GM06990 (cell line): ENCODE measurements at regions not wholly inside any gene's neighbourhood (a gene's known extent, or its start where the extent isn't known, plus 50 kb on each side); places are given as distances from the start of the nearest gene placed in this dataset.

Source experiments
- DNase-seq: peaks from one replicate; pipeline ENCODE4 v3.0.0-alpha.2; 2011; ENCODE audit not compliant: insufficient read length; ENCODE audit errors: extremely low read depth
- H3K27me3 ChIP-seq: replicated peaks from 2 replicates; pipeline ENCODE4 v1.6.0; 2011; ENCODE audit warnings: low read length; ENCODE audit not compliant: control insufficient read depth, insufficient read depth
- H3K36me3 ChIP-seq: 2 replicates; pipeline ENCODE4 v1.5.1; 2011; ENCODE audit warnings: low read length; ENCODE audit not compliant: control insufficient read depth, insufficient read depth
- H3K4me3 ChIP-seq: replicated peaks from 2 replicates; pipeline ENCODE4 v1.5.1; 2011; ENCODE audit warnings: low read depth, mild to moderate bottlenecking, control low read depth, low read length
- TF ChIP-seq, protein P1 (sequence below): IDR thresholded peaks from 2 replicates; pipeline ENCODE4 v1.5.1; 2011; ENCODE audit warnings: low read length, control low read depth, mild to moderate bottlenecking, inconsistent platforms; ENCODE audit not compliant: insufficient read depth, poor library complexity, severe bottlenecking

- no peak for DNase-seq
- no peak overlapping the region for H3K4me3 ChIP-seq
Observed at GRCh38 chr10:121078036-121078435, 226.9 kb downstream of the WDR11 start.

GRCh38 chr10:121078672-121079102, 227.5 kb downstream of the WDR11 start:
- DNase-seq = no peak
- H3K4me3 ChIP-seq = no peak overlapping the region
- no peaks in the 10 kb centered on the region for H3K36me3 ChIP-seq
- no peaks in the 10 kb centered on the region; the same call in none of the 2 replicates for H3K27me3 ChIP-seq
- TF ChIP-seq, protein P1, sequence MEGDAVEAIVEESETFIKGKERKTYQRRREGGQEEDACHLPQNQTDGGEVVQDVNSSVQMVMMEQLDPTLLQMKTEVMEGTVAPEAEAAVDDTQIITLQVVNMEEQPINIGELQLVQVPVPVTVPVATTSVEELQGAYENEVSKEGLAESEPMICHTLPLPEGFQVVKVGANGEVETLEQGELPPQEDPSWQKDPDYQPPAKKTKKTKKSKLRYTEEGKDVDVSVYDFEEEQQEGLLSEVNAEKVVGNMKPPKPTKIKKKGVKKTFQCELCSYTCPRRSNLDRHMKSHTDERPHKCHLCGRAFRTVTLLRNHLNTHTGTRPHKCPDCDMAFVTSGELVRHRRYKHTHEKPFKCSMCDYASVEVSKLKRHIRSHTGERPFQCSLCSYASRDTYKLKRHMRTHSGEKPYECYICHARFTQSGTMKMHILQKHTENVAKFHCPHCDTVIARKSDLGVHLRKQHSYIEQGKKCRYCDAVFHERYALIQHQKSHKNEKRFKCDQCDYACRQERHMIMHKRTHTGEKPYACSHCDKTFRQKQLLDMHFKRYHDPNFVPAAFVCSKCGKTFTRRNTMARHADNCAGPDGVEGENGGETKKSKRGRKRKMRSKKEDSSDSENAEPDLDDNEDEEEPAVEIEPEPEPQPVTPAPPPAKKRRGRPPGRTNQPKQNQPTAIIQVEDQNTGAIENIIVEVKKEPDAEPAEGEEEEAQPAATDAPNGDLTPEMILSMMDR = no peak

More at GRCh38 chr10:121078036-121078435, 226.9 kb downstream of the WDR11 start:
- TF ChIP-seq, protein P1 = no peak
- H3K27me3 ChIP-seq = no peaks in the 10 kb centered on the region; the same call in none of the 2 replicates
- no peaks in the 10 kb centered on the region for H3K36me3 ChIP-seq

- H3K27me3 ChIP-seq = no peaks in the 10 kb centered on the region; the same call in none of the 2 replicates
- no peak for DNase-seq
- no peak overlapping the region for H3K4me3 ChIP-seq
- no peaks in the 10 kb centered on the region for H3K36me3 ChIP-seq
- TF ChIP-seq, protein P1 = no peak
Observed at GRCh38 chr10:121079226-121079625, 228.1 kb downstream of the WDR11 start.

GRCh38 chr10:121080281-121080891, 229.2 kb downstream of the WDR11 start:
- Histone ChIP-seq H3K4me3 (no peak overlapping the region), H3K27me3 (peaks cover 3% of the 10 kb centered on the region), H3K36me3 (no peaks in the 10 kb centered on the region)
- no peak for DNase-seq
- TF ChIP-seq, protein P1 = no peak

GRCh38 chr10:121081306-121081705, 230.1 kb downstream of the WDR11 start:
- DNase-seq = no peak
- TF ChIP-seq, protein P1 = no peak
- H3K36me3 ChIP-seq = no peaks in the 10 kb centered on the region
- H3K4me3 ChIP-seq = no peak overlapping the region
- peaks cover 3% of the 10 kb centered on the region for H3K27me3 ChIP-seq
